ENCODE measurements at regions not wholly inside any gene's neighbourhood (a gene's known extent, or its start where the extent isn't known, plus 50 kb on each side); places are given as distances from the start of the nearest gene placed in this dataset.

DNA sequence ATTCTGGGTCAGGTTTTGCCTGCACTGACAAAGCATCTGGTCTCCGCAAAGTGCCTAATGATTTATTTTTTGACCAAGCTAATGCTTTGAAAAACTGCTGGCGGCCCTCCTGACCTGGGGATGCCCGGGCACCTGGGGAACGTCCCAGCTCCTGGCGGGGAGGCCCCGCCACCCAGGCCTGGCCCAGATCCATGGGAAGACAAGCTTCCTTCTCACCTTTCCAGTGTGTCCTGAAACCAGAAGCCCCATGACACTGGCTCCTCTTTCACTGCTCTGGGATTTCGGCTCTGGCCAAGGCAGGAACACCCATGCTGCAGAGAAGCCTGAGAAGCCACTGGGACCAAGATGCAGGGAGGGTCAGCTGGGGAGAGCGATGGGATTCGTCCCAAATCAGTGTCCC, 144.1 kb downstream of the SEC61B start:
- no peak for DNase-seq

DNA sequence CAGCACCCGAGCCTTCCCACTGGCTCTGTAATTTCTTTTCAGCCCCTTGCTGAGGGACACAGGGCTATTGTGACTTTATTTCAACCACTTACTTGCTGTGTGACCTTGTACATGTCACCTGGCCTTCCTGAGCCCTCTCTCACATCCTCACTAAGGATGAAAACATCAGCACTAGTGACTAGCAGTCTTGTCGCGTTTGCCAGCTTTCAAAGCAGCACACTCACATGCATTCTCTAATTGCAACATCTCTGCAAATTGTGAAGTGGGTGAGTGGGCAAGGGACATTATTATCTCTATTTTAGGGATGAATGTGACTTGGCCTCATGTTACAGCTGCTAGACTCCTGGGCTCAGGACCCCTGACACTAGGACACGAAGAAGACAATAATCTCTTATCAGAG, 144.5 kb downstream of the SEC61B start:
- no peak for DNase-seq

DNA sequence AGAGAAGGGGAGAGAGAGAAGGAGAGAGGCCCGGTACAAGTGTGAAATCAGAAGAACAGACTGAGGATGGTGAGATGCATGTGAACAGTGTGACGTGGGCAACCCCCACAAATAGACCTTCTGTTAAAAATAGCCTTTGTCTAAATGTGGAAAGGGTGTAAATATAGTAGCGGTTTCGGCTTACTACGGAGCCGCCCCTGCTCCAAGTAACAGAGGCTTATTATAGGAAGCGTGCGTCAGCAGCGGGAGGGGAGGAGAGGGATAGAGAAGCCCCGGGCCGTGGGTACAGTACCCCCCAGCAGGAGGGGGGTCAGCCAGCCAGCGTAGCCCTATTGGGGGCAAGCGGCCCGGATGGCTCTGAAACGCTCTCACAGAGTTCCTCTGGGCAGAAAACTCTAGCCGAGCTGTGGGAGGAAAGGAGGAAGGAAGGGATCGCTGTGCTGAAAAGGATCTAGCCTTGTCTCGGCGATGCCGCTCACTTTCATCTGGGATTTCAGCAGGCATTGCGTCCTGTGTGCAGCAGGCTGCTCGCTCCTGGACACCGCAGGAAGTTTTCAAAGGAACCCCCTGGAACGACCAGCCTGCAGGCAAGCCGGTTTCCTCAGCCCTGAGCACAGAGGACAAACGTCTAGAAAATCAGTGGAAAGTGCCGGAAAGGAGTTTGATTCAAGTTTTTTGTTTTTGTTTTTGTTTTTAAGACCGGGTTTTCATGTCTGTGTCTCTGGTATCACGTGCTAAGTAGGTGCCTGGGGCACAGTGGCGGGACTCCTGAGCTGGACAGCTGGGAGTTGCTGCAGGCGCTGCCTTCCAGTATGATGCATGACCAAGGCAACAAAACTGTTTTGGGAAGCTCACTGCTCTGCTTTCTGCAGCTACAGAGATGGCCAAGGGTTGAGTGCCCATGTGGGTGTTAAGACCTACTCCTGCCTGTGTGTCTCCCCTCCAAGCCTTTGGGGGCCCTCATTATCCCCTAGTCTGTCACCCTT, 146.6 kb downstream of the SEC61B start:
- DNase-seq = peak in 1 of 3 experiments; percentile 44

DNA sequence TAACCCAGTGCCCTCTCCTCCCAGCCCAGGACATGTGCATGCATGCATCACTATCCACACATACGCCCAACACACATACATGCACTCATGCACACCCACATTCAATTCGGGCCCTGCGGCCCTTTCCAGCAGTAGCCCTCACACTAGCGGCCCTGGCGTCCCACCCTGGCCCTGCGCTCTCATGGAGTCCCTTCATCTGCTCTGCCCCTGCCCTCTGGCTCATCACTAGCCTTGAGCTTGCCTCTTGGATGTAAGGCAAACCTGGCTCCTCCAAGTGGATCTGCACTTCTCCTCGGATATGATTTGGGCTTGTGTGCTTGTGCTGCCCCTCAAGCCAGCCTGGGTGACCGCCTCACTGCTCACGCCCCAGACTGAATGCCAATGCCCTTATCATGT, 147.2 kb downstream of the SEC61B start:
- DNase-seq = no peak

DNA sequence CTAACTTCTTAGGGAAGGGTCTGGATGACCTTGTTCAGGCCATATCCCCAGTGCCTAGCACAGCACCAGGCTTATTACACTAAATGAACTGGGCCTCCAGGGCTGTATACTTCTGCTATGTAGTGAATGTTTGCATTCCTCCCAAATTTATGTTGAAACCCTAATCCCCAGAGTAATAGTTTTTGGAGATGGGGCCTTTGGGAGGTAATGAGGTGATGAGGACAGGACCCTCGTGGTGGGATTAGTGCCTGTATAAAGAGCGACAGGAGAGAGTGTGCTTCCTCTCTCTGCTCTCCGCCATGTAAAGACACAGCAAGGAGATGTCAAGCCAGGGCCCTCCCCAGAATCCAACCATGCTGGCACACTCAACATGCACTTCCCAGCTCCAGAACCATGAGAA, 148.3 kb downstream of the SEC61B start:
- no peak for DNase-seq

DNA sequence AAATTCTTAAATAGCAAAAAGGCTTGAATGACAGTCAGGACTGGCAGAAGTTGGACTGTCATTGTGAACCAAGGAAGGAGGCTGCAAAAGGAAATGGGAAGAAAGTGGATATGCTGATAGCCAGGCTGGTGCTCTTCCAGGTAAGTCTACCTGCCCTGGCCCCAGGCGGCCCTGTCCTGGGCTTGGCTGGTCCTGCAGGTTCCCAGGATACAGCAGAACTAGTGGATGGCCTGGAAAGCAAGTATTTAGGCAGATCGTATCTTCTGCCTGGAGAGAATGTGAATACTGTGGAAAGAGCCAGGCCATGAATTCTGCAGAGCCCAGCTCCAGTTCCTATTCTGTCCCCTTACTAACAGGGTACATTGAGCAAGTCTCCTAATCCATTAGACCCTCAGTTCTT, 149.3 kb downstream of the SEC61B start:
- no peak for DNase-seq

DNA sequence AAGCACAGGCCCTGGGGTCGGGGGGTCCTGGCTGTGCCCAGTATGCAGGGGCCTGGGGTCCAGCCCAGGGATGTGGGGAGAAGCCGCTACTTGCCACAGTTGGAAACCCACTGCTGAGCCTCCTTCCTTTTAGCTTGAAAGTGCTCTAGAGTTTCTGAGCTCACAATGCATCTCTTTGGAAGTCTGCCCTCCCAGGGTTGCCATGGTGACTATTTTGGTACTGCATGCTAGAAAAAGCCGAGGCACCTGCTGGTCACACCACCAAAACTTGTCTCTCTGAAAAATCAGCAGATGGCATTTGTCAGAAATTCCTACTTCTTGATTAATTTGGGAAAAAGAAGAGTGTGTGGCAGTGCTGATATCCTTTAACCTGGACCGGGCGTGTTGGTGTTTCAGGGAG, 151.8 kb downstream of the SEC61B start:
- DNase-seq = peak in 2 of 3 experiments; percentile 12 to 62

DNA sequence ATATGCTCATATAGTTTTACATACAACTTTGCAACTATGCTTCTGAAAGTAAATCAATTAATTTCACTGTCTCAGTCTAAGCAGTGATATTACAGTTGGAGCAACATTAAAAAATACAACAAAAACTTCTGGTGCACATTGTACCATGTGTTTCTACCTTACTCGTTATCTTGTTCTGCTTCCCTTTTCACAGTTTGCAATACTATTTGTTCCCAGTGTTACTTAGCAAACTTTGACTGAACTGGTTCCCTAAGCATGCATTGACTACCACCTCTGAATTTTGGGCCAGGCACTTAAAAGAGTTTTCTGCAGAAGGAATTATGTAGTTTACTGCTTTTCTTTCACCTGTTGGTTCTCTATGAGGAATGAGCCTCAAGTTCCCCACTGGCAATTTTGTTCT, 152.7 kb downstream of the SEC61B start:
- no peak for DNase-seq

DNA sequence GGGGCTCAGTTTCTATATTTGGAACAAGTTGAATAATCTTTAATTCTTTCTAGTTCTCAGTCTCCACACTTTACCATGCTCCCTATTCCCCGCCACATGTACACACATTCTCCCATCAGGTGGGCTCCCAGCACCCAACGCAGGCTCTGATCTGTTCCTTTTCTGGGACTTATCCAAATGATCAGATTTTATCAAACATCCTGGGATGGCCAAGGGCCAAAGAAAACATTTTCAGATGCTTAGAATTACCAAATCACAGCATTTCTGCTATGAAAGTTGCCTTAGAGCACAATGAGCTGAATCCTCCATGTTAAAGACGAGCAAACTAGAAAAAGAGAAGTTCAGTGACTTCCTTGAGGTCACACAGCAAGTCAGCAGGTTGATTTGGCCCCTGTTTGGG, 153.4 kb downstream of the SEC61B start:
- DNase-seq = no peak

DNA sequence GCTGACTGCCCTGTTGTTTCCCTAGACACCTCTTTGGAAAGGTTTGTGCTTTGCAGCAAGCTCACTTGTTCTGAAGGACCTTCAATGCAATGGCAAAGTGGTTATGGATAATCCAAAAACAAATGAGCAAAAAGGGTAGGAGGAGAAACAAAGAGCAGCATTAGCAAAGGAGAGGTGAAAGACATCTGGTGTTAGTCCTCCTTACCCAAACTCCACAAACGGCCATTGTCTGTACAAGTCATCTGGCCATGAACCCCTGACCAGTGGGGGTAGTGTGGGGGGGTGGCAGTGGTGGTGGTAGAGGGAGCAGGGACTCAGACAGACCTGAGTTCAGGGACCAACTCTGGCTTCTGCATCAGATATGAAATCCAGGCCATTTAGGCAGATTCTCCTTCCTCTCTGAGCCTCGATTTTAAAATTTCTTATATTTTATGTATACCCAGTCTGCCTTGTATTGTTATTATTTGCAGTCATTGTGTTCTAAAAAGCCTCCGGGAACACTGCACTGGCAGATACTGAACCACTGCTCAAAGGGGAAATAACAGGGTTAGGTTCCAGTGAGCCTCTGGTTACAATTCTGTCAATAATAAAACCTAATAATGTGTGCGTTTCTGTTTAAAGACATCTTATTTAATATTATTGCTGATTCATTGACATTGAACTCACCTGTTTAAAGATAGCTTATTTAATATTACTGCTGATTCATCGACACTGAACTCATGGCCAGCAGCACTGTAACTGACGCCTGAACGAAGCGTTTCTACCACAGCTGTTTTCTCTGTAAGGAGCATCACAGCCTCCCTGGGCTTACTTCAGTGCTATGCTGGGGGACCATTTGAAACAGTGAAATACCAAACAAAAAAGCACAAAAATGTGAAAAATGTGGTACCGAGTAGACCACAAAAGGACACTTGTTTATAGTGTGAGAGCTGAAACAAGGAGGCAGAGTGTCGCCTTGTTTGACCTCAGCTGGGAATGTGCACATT, 156.0 kb downstream of the SEC61B start:
- no peak for DNase-seq

DNA sequence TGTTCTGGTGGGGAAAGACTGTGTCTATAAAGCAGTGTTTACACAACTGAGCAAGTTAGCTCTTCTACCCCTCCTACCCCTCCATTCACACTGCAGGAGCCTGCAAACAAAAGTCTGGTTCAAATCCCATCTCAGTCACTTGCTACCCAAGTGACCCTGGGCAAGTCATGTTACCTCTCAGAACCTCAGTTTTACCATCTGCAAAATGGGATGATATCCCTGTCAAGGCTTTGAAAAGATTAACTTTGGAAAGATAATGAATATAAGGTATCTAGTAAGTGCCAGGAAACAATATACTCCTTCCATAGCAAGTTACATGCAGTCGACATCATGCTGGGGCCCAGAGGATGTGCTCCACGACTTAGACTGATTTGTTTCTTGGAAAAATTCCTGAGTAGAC, 161.5 kb downstream of the SEC61B start:
- no peak for DNase-seq

DNA sequence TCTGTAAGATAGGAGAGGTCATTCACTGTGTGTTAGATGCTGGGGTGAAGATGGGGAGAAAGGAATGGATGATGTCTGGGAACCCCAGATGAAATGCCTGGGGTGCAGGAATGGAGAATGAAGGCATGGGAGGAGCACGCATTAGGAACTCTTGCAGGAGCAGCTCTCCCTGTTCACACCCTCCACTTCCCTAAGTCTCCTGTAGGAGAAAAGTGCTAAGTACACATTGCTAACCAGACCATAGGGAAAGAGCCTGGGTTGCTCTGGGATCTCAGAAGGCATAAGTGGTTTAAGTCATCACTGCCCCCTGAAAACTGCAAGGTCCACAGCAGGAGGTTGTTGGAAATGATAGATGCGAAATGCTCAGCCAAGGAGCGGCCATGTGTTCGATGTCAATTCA, 163.1 kb downstream of the SEC61B start:
- DNase-seq = no peak

DNA sequence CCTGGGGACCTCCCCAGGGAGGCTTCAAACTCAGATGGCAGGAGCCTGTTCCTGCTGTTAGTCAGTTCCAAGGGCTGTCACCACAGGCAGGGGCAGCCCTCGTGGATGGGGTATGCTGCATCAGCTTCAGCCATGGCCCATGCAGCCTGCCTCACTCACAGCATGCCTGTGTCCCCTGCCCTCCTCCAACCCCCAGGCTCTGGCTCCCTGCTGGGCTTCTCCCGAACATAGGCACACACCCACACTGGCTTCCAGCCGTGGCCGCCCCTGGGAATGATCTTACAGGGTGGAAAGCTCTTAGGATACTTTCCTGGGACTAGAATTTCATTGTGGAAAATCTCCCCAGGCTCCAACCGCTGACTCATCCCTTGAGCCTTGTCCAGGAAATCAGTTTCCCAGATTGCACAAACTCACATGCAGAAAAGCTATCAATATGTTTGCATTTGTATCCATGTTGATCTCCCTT, 163.8 kb downstream of the SEC61B start:
- peak in 1 of 3 experiments; percentile 38 for DNase-seq

DNA sequence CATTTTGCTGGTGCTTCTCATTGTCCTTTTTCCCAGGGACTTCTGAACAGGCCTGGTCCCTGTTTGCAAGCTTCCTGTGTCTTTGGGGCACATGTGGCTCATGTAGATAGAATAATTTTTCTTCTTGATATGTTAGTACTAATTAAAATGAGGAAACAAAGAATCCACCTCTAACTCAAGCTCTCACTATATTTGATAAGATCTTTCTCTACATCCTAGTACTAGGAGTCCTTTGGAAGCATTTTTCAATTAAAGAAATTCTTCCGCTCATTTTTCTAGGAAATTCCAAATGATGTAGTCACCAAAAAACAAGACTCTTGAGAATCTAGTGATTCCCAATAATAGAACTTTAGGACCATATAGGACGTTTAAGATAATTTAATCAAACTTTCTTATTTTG, 165.3 kb downstream of the SEC61B start:
- no peak for DNase-seq

DNA sequence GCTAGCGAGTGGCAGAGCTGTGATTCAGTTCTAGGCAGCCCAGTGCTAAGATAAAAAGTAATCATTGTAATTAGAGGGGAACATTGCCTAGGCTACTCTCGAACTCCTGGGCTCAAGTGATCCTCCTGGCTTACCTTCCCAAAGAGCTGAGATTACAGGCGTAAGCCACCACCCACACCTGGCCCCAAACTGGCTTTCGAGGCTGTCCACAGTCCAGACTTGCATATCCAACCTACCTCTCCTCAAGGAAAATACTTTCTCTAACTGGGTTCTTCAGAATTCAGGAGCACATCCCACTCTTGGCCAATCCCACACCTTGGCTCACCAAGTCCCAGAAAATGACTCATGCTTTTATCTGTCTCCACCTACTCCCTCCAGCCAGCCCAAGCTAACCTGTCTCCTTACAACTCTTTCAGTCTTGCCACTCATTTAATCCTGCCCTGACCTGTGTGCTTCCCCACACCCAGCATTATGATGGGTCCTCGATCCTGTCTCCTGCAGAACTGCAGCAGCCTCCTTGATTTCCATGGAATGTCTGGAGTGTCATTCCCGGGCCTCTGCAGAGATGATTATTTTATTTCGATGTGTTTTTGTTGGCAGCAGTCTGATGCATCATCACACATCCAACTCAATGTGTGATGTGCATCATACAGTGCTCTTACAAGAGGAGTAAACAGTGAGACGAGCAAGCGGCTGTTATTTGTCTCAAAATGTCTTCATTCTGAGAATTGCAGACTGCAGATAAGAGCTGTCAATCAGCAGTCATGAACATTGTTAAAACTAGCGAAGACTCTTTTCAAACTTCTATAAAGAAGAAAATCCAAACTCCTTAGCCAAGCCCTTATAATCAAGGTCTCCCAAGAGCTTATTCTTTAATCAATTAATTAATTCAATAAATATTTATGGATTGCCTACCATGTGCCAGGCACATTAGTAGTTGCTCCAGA, 167.3 kb downstream of the SEC61B start:
- no peak for DNase-seq

DNA sequence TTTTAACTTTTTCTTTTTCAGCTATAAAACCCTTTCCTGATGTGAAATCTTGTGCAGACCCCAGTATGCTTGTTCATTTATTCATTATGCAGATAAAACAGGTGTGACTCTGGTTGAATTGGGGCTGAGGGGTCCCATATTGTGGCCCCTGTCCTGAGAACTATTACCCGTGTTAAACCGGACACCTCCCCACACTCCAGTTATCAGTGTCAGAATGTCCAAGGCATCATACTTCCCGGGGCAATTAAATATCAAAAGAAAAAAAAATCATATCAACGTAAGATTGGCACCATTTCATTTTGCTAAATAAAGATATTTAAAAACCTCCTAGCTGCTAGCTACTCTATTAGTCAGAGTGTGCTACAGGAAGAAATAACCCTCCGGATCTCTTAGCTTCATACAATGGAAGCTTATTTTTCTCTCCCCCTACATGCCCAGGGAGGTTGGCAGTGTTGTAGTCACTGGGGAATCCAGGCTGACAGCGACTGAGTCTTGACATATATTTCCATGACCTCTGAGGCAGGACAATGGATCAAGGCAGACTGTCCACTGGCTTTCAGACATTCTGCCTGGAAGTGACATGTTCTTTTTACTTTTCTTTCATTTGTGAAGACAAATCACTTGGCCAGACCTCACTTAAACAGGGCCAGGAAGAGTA, 170.0 kb downstream of the SEC61B start:
- DNase-seq = no peak

DNA sequence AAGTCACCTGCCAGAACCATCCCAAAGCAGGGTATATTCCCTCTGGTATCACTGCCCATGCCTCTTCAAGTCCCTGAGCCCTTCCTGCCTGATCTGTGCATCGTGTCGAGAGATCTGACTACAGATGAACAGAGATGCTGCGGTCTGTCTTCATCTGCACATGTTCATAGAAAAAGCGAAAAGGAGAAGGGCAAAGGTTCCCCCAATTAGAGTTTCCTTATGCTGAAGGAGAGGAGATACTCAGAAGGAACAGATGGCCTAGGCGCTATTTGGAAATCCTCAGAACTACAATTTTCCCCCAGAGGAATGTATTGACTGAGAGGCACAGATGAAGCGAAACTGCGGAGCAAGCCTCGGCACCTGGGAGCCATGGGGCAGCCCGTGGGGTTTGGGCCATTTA, 170.9 kb downstream of the SEC61B start:
- DNase-seq = no peak

DNA sequence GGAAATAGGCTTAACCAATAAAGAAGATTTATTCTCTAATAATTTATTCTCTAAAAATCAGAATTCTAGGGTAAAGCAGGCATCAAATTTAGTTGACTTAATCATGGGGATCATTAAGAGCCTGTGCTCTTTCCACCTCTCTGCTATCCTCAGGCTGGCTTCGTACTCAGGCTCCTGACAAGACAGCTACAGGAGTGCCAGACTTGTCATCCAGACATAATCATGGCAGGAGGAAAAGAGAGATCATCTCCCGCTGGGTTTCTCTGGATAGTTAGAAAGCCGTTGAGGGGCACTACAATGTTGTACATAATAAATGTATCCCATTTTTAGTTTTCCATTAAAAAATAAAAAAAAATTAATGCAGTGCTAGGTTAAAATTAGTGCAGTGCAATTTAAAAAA, 171.9 kb downstream of the SEC61B start:
- no peak for DNase-seq

DNA sequence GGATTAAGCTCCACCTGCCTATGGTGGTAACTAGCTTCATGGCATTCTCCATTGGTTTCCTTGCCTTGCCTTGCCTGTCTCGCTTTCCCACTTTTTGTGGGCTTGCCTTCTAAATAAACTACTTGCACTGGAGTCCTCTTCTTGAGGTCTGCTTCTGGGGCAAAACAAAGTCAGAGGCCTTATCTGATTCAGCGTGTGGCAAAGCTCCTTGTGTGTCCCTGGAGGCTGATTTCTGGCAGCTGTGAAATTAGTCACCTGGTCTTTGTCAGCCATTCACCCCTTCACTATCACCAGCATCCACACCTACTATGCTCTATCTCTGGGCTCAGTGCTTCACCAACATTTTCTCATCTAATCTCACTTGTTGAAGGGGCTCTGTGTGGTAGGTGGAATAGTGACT, 176.2 kb downstream of the SEC61B start:
- DNase-seq = no peak

DNA sequence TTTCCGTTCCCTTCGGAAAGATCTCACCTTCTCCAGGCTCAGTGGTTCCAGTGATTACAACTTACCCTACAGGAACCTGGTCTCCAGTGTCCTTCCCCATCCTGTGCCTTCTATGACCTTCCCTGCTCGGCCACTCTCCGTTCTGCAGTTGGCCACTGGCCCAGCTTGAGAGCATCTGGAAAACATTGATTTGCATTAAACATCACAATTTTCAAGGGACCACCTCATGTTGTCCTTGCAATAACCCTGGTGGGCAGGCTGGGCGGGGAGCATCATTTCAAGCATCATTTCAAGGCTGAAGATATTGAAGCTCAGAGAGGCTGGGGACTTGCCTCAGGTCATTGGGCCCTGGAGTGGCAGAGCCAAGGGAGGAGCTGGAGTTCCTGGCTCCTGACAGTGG, 177.4 kb downstream of the SEC61B start:
- no peak for DNase-seq

DNA sequence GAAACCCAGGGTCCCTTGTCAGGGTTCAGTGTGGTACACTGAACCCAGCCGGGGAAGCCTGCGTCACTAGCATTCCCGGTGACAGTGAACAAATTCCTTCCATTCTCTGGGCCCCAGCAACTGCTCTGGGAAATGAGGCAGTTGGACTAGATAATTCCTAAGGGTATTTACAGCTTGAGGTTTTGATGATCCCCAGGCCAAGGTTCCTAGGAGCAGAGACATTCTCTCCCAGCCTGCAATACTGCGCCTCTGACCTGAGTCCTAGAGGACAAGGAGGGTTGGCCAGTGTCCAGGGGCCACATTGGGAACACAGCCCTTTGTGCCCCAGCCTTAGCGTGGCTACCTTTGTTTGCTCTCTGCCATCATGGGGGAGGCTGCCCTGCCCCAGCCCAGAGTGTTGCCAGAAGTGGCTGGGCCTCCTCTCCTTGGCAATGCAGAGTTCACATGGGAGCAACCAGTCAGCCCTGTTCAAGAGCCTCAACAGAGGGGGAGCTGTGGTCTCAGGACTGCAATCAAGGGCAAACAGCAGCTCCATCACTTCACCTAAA, 178.2 kb downstream of the SEC61B start:
- no peak for DNase-seq
